ENCODE measurements at regions not wholly inside any gene's neighbourhood (a gene's known extent, or its start where the extent isn't known, plus 50 kb on each side); places are given as distances from the start of the nearest gene placed in this dataset.

- TF ChIP-seq CTCF (IDR thresholded peaks at IDR 0.05; ENCODE audit: low read depth, low read length) (no peak), MYC (IDR thresholded peaks at IDR 0.05; ENCODE audit: low read depth, low read length) (no peak), POLR2A (IDR thresholded peaks at IDR 0.05; ENCODE audit: extremely low read depth, insufficient read length) (no peak)
- DNase-seq (ENCODE audit: low read depth), result no peak
- H3K4me3 ChIP-seq (ENCODE audit: low read depth, low read length), result no peak overlapping the region
These were observed 51.9 kb upstream of the ODC1 start for GRCh38 chr2:10499911-10500521.

- no peak for DNase-seq (ENCODE audit: low read depth)
- TF ChIP-seq CTCF (IDR thresholded peaks at IDR 0.05; ENCODE audit: low read depth, low read length) (no peak), MYC (IDR thresholded peaks at IDR 0.05; ENCODE audit: low read depth, low read length) (no peak)
- TF ChIP-seq, protein P1, sequence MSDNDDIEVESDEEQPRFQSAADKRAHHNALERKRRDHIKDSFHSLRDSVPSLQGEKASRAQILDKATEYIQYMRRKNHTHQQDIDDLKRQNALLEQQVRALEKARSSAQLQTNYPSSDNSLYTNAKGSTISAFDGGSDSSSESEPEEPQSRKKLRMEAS (IDR thresholded peaks at IDR 0.05; ENCODE audit: low read depth, low read length), result no peak
- H3K4me3 ChIP-seq (ENCODE audit: low read depth, low read length), result no peak overlapping the region
These were observed 51.3 kb upstream of the ODC1 start for GRCh38 chr2:10499275-10499907.

DNA sequence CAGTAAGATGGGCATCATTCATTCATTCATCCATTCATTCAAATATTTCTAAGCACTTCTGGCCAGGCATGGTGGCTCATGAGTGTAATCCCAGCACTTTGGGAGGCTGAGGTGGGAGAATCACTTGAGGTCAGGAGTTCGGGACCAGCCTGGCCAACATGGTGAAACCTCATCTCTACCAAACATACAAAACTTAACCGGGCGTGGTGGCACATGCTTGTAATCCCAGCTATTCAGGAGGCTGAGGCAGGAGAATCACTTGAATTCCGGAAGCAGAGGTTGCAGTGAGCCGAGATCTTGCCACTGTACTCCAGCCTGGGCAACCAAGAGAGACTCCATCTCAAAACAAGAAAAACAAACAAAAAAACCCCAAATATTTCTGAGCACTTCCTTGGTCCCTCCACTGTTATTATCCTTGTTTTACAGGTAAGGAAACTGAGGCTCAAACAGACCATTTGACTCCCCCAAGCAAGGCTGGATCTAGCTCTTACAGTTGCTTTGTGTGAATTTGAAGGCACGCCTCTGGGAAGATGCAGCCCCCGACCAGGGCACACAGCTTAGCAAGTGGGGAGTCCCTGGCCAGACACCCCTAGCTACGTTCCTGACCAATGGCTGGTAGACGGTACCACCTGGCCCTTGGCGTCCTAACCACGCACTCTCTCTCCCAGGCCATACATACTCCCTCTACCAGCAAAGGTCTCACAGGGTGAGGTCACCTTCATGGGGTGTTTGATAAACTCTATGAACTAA lies 50.6 kb upstream of the ODC1 start:
- TF ChIP-seq CTCF (IDR thresholded peaks at IDR 0.05; ENCODE audit: low read depth, low read length) (no peak), POLR2A (IDR thresholded peaks at IDR 0.05; ENCODE audit: extremely low read depth, insufficient read length) (no peak), MYC (IDR thresholded peaks at IDR 0.05; ENCODE audit: low read depth, low read length) (no peak)
- TF ChIP-seq, protein P1 (IDR thresholded peaks at IDR 0.05; ENCODE audit: low read depth, low read length), result no peak
- DNase-seq (ENCODE audit: low read depth), result no peak
- H3K4me3 ChIP-seq (ENCODE audit: low read depth, low read length), result no peak overlapping the region
